Calu3 (cell line): ENCODE measurements at regions not wholly inside any gene's neighbourhood (a gene's known extent, or its start where the extent isn't known, plus 50 kb on each side); places are given as distances from the start of the nearest gene placed in this dataset.

Experiments used
- BruUV-seq: library from RNA; stranded (reverse); fragments of 400-500 nt; replicated peaks from 2 replicates; lab custom pipeline; 2021; lab: Mats Ljungman, UMichigan
- CTCF ChIA-PET: fragments of 300-600 bp; sonication (Branson Sonifier 250); formaldehyde crosslinking; loops from one replicate; lab custom pipeline; 2022; ENCODE audit warnings: antibody characterized with exemption; lab: Charles Lee
- DNase-seq: peaks from one replicate; pipeline ENCODE4 v3.0.0; 2022
- H3K27ac Mint-ChIP-seq: one replicate; pipeline ENCODE4 v1.8.0; 2022; ENCODE audit warnings: mixed read lengths; ENCODE audit not compliant: unreplicated experiment
- H3K27me3 Mint-ChIP-seq: one replicate; pipeline ENCODE4 v1.8.0; 2022; ENCODE audit warnings: mixed read lengths; ENCODE audit not compliant: unreplicated experiment
- H3K36me3 Mint-ChIP-seq: one replicate; pipeline ENCODE4 v1.8.0; 2022; ENCODE audit warnings: mild to moderate bottlenecking, moderate library complexity, mixed read lengths; ENCODE audit not compliant: insufficient read depth, unreplicated experiment
- H3K4me1 Mint-ChIP-seq: one replicate; pipeline ENCODE4 v1.8.0; 2022; ENCODE audit warnings: mild to moderate bottlenecking, low read depth, mixed read lengths; ENCODE audit not compliant: unreplicated experiment
- H3K4me3 Mint-ChIP-seq: one replicate; pipeline ENCODE4 v1.8.0; 2022; ENCODE audit warnings: mild to moderate bottlenecking, low read depth, moderate library complexity, mixed read lengths; ENCODE audit not compliant: unreplicated experiment
- H3K9me3 Mint-ChIP-seq: one replicate; pipeline ENCODE4 v1.8.0; 2022; ENCODE audit warnings: low read depth, mixed read lengths; ENCODE audit not compliant: unreplicated experiment
- CTCF ChIP-seq: fragments of 200-600 bp; IDR thresholded peaks from one replicate; pipeline ENCODE4 v1.8.0; 2022; ENCODE audit warnings: antibody characterized with exemption; ENCODE audit not compliant: unreplicated experiment
- intact Hi-C: fragments of 100-400 bp; cut with micrococcal nuclease; formaldehyde crosslinking; loops from one replicate; pipeline ENCODE4 v1.10.0; 2022; ENCODE audit not compliant: unreplicated experiment

DNA sequence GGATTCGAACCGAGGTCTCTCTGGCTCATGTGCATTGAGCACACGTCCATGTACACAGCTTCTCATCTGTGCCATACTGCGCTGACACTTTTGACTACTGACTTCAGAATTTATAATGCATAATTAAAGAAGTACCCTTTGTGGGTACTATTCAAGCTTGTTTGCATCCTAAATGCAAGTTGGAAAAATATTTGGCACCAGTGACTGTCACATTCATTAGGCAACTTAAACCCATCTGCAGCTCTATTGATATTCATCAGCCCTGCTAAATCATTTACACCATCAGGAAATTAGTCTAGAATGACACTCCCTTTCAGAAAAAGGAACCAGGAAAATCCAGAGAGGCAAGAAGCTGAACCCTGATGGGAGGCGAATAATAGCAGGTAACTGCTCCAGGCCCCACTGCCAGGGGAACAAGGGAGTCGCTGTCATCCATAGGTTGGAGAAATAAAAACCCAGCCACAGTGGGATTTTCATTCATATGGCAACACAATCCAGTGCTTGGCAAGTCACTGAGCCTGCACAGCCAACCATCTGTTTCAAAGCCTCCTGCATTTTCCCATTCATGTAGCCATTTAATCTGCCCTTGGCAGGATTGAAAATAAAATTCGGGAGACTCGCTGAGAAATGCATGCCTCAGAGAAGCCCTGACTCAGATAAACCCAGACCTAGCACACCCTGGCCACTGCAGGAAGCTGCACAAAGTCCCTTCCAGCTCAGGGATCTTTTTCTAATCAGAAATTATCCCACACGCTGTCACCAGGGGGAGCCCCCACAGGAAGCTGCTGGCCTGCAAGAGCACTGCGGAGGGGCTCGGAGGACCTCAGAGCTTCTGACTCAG, 103.0 kb upstream of the VEPH1 start:
- CTCF ChIA-PET = interaction anchor here (0.5 to 1.9 kb wide), 20 partner anchors 8 to 965 kb away, joined by 3 to 26 read pairs (median 5); partner anchors contain the start of genes MLF1 and VEPH1
- Mint-ChIP-seq H3K9me3 (no peaks in the 10 kb centered on the region), H3K36me3 (no peaks in the 10 kb centered on the region), H3K27me3 (no peaks in the 10 kb centered on the region), H3K27ac (no peak overlapping the region), H3K4me3 (peak overlapping the region; percentile 26), H3K4me1 (peaks cover 11% of the 10 kb centered on the region)
- intact Hi-C loops = loop anchor here (1.0 kb wide), 1 partner anchor 74 kb away; no protein-coding TSS in a partner anchor
- DNase-seq = peak; percentile 95
- peak; percentile 97 for TF ChIP-seq CTCF
- no TSS peak for BruUV-seq

DNA sequence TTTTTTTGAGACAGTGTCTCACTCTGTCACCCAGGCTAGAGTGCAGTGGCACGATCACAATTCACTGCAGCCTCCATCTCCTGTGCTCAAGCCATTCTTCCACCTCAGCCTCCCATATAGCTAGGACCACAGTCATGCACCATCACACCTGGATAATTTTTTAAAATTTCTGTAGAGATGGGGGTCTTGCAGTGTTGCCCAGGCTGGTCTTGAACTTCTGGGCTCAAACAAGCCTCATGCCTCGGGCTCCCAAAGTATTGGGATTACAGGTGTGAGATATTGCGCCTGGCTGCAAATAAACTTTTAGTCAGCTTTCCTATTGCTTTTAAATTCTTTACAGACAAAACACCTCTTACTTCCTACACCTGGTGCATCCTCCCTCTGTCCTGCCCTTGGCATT, 102.1 kb upstream of the VEPH1 start:
- no peak for TF ChIP-seq CTCF
- CTCF ChIA-PET = interaction anchor here (1.3 kb wide), 1 partner anchor 9 kb away, joined by 3 read pairs; no protein-coding TSS in a partner anchor
- Mint-ChIP-seq H3K9me3 (no peaks in the 10 kb centered on the region), H3K4me1 (peaks cover 11% of the 10 kb centered on the region), H3K27ac (no peak overlapping the region), H3K4me3 (no peak overlapping the region), H3K36me3 (no peaks in the 10 kb centered on the region), H3K27me3 (no peaks in the 10 kb centered on the region)
- no TSS peak for BruUV-seq
- intact Hi-C loops = no loop called here
- DNase-seq = no peak

DNA sequence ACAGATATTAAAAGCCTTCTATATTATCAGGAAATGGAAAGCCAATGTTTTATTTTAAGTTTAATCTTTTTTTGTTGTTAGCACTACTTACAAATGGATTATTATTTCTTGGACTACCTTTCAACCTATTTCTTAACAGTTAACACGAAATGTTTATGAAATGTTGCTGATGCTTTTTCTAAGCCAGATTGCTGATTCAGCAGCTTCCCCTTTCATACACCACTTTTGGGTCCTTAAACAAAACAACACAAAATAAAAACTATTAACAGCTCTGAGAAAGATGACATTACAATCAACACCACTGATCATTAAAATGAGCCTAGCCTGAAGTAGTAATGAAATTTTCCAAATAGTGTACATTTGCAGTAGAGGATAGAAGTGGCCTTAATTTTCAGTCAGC, 99.2 kb upstream of the VEPH1 start:
- no peak for TF ChIP-seq CTCF
- Mint-ChIP-seq H3K4me1 (peaks cover 11% of the 10 kb centered on the region), H3K36me3 (no peaks in the 10 kb centered on the region), H3K4me3 (no peak overlapping the region), H3K9me3 (no peaks in the 10 kb centered on the region), H3K27ac (no peak overlapping the region), H3K27me3 (no peaks in the 10 kb centered on the region)
- BruUV-seq = no TSS peak
- CTCF ChIA-PET = interaction anchor here (0.6 to 1.0 kb wide), 2 partner anchors 16 to 58 kb away, joined by 4 read pairs; no protein-coding TSS in a partner anchor
- intact Hi-C loops = no loop called here
- DNase-seq = no peak

DNA sequence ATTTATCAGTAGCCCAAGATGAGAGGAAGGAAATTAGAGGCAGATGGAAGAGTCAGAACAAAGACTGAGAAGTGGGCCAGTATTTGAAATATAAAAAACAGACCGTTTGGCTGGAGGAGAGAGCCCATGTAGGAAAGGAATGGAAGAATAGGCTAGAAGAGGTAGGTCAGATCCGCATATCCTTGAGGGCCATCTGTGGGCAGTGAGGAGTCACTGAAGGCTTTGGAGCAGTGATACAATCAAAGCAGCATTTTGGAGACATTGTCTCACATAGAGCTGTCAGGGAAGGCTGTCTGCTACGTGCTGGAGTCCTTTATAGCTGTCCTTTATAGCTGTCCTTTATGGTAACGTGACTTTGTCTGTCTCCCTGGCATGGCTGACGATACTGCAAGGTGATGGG, 92.0 kb upstream of the VEPH1 start:
- CTCF ChIA-PET = interaction anchor here (1.1 to 1.9 kb wide), 3 partner anchors 11 to 62 kb away, joined by 3 to 13 read pairs (median 3); no protein-coding TSS in a partner anchor
- BruUV-seq = no TSS peak
- DNase-seq = no peak
- intact Hi-C loops = no loop called here
- Mint-ChIP-seq H3K4me1 (no peaks in the 10 kb centered on the region), H3K9me3 (no peaks in the 10 kb centered on the region), H3K27ac (no peak overlapping the region), H3K36me3 (no peaks in the 10 kb centered on the region), H3K27me3 (peaks cover 8% of the 10 kb centered on the region), H3K4me3 (no peak overlapping the region)
- TF ChIP-seq CTCF = no peak
